ENCODE measurements at regions not wholly inside any gene's neighbourhood (a gene's known extent, or its start where the extent isn't known, plus 50 kb on each side); places are given as distances from the start of the nearest gene placed in this dataset.

- TF ChIP-seq POLR2A (IDR thresholded peaks at IDR 0.05; ENCODE audit: extremely low read depth, insufficient read length): no peak
- TF ChIP-seq CTCF (IDR thresholded peaks at IDR 0.05; ENCODE audit: low read depth, low read length): no peak
- TF ChIP-seq, protein P1, sequence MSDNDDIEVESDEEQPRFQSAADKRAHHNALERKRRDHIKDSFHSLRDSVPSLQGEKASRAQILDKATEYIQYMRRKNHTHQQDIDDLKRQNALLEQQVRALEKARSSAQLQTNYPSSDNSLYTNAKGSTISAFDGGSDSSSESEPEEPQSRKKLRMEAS (IDR thresholded peaks at IDR 0.05; ENCODE audit: low read depth, low read length): no peak
- no peak for TF ChIP-seq MYC (IDR thresholded peaks at IDR 0.05; ENCODE audit: low read depth, low read length)
Measured at GRCh38 chr2:16314001-16314400, 351.6 kb downstream of the CYRIA start.

Data from NB4 (cell line).